ENCODE measurements at regions not wholly inside any gene's neighbourhood (a gene's known extent, or its start where the extent isn't known, plus 50 kb on each side); places are given as distances from the start of the nearest gene placed in this dataset.

DNA sequence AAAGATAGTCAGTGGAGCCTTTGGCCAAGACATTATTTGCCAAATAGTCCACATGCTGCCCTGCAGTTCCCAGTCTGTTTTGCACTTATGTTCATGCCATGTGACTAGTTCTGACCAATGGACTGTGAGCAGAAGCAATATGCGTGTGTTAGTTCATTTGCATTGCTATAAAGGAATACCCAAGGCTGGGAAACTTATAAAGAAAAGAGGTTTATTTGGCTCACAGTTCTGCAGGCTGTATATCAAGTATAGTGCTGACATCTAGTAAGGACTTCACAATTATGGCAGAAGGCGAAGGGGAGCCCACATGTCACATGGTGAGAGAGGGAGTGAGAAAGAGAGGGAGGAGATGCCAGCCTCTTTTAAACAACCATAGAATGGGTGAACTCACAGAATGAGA is 193.3 kb downstream of the PTPRU start:
- H3K27me3 Mint-ChIP-seq = peaks cover 41% of the 10 kb centered on the region
- no peak overlapping the region for H3K27ac Mint-ChIP-seq (ENCODE audit: low read depth)
- H3K4me3 Mint-ChIP-seq = no peak overlapping the region
- no peaks in the 10 kb centered on the region for H3K36me3 Mint-ChIP-seq (ENCODE audit: insufficient read depth)
- no peak for ATAC-seq (replicated peaks; ENCODE audit: extremely low read depth, poor library complexity, severe bottlenecking)
- no peak for DNase-seq (ENCODE audit: low spot score in 2 of 2)
- no peaks in the 10 kb centered on the region for H3K9me3 Mint-ChIP-seq
- no peaks in the 10 kb centered on the region for H3K4me1 Mint-ChIP-seq

DNA sequence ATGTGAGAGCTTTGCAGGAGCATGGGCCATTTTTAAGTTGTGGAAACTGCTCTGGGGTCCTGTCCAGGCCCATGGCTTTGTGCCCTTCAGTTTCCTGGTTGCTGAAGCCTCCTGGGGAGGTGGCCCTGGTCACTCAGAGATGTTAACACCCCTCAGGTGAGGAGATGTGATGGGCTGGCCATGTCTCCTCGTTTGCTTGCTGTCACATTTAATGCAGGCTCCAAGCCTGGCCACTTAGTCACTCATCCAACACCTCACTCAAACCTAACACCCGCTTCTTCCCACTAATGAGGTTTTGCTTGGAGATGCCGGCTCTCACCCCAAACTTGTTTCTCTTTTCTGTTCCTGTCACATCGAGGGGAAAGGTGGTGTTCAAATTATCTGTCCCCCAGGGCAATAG is 192.7 kb downstream of the PTPRU start:
- peaks cover 48% of the 10 kb centered on the region for H3K27me3 Mint-ChIP-seq
- no peaks in the 10 kb centered on the region for H3K9me3 Mint-ChIP-seq
- H3K27ac Mint-ChIP-seq (ENCODE audit: low read depth) = no peak overlapping the region
- no peaks in the 10 kb centered on the region for H3K36me3 Mint-ChIP-seq (ENCODE audit: insufficient read depth)
- no peaks in the 10 kb centered on the region for H3K4me1 Mint-ChIP-seq
- no peak overlapping the region for H3K4me3 Mint-ChIP-seq
- DNase-seq (ENCODE audit: low spot score in 2 of 2) (no peak), ATAC-seq (replicated peaks; ENCODE audit: extremely low read depth, poor library complexity, severe bottlenecking) (no peak)

DNA sequence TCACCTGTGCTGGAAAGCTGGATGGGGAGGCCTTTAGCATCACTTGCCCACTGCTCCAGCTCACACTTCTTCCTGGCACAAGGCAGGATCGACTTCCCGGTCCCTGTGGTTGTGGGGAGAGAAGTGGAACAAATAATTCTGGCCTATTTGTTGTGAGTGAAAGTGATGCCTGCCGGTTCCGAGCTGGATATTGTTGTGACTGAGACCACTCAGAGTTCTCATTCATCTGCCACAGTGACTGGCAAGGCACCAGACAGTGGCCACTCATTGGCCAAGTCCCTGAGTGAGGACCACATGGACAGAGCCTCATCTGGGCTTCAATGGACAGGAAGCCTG is 191.9 kb downstream of the PTPRU start:
- no peaks in the 10 kb centered on the region for H3K9me3 Mint-ChIP-seq
- H3K27ac Mint-ChIP-seq (ENCODE audit: low read depth) = no peak overlapping the region
- no peak for DNase-seq (ENCODE audit: low spot score in 2 of 2)
- H3K36me3 Mint-ChIP-seq (ENCODE audit: insufficient read depth) = no peaks in the 10 kb centered on the region
- ATAC-seq (replicated peaks; ENCODE audit: extremely low read depth, poor library complexity, severe bottlenecking) = no peak
- H3K4me1 Mint-ChIP-seq = no peaks in the 10 kb centered on the region
- no peak overlapping the region for H3K4me3 Mint-ChIP-seq
- peaks cover 55% of the 10 kb centered on the region for H3K27me3 Mint-ChIP-seq

DNA sequence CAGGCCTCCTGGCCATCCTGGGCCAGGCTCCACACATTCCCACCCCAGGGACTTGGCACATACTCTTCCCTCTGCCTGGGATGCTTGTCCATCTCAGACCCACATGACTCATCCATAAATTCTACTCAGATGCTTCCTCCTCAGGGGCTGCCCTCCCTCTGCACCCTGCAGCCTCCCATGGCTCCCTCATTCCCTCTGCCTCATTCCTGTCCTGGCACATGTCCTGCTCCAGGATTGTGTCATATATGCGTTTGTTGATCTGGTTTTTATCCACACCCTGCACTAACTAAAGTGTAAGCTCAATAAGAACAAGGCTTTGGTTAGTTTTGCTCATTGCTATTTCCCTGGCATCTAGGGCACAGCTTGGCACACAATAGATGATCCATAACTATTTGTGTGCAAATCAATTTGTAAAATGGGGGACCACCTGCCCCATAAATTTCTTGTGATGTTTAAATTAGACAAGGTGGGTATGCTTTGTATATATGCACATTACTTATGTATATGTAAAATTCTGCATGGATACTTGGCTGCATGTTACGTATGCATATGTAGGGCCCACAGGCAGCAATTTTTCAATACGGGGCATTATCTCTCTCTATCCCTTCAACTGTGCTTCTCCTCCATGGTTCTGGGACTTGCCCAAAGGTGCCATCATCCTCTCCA is 191.4 kb downstream of the PTPRU start:
- ATAC-seq (replicated peaks; ENCODE audit: extremely low read depth, poor library complexity, severe bottlenecking) (no peak), DNase-seq (ENCODE audit: low spot score in 2 of 2) (no peak)
- Mint-ChIP-seq H3K9me3 (no peaks in the 10 kb centered on the region), H3K4me3 (no peak overlapping the region), H3K4me1 (no peaks in the 10 kb centered on the region), H3K36me3 (ENCODE audit: insufficient read depth) (no peaks in the 10 kb centered on the region), H3K27me3 (peaks cover 58% of the 10 kb centered on the region), H3K27ac (ENCODE audit: low read depth) (no peak overlapping the region)

DNA sequence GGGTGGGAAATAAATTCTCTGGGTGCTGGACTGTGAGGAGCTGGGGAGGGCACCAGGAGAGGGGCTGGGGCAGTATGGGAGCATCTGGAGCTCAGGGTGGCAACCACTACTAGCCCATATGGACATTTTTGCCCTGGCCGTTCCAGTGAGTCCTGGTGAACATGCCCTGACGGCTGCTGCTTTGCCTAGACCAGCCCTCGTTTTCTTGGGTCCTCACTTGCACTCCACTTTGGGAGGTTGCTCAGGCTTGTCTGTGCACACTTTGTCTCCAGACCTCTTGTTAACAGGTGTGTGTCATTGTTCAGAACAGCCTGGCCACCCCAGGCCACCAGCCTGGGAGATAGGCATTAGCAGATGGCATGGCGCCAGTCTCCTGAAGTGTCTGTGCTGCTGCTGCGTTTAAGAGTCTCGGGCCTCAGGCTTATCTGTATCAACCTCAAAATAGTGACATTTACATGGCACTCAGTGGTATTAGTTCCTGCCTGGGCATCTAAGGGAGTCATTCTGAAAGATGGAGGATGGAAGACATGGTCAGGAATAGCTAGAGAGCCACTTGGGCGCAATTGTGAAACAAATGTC is 190.5 kb downstream of the PTPRU start:
- Mint-ChIP-seq H3K27me3 (peaks cover 58% of the 10 kb centered on the region), H3K4me1 (no peaks in the 10 kb centered on the region), H3K27ac (ENCODE audit: low read depth) (no peak overlapping the region), H3K36me3 (ENCODE audit: insufficient read depth) (no peaks in the 10 kb centered on the region), H3K9me3 (no peaks in the 10 kb centered on the region), H3K4me3 (no peak overlapping the region)
- ATAC-seq (replicated peaks; ENCODE audit: extremely low read depth, poor library complexity, severe bottlenecking) (no peak), DNase-seq (ENCODE audit: low spot score in 2 of 2) (no peak)

DNA sequence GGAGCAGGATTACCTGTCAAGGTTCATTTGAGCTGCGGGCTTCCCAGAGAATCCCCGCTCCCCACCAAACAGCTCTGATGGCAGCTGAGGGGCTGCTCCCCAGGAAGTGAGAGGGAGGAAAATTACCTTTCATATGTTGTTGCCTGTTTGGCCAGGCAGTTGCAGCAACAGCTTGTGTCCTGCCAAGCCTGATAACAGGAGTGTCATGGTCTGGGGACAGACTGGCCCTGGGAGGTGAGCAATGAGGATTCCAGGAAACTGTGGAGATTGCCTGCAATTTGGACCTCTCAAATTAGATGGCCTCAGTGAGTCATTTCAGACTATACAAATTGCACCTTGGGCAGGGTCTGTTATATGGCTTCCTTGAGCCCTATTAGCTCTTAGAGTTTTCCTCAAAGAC is 189.3 kb downstream of the PTPRU start:
- ATAC-seq (replicated peaks; ENCODE audit: extremely low read depth, poor library complexity, severe bottlenecking) (no peak), DNase-seq (ENCODE audit: low spot score in 2 of 2) (no peak)
- H3K27ac Mint-ChIP-seq (ENCODE audit: low read depth) = no peak overlapping the region
- H3K9me3 Mint-ChIP-seq = no peaks in the 10 kb centered on the region
- H3K4me3 Mint-ChIP-seq = no peak overlapping the region
- peaks cover 68% of the 10 kb centered on the region for H3K27me3 Mint-ChIP-seq
- H3K36me3 Mint-ChIP-seq (ENCODE audit: insufficient read depth) = no peaks in the 10 kb centered on the region
- H3K4me1 Mint-ChIP-seq = no peaks in the 10 kb centered on the region

DNA sequence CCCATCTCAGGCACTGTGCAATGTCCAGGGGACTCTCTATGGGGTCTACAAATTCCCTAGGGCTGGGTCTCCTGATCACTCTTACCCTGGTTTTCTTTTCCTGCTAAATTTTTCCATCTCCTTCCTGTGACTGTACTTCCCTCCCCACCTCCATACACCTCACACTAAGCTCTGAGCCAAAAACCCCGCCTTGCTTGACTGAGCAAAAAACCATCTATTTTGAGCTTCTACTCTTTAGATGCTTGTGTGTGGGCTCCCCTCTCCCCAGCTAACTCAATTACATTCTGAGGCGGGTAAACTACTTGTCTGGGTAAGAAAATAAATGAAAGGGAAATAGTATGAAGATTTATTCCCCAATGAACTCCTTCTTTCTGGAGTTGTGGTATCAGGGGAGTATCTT is 187.9 kb downstream of the PTPRU start:
- H3K27ac Mint-ChIP-seq (ENCODE audit: low read depth) = no peak overlapping the region
- no peaks in the 10 kb centered on the region for H3K9me3 Mint-ChIP-seq
- no peaks in the 10 kb centered on the region for H3K4me1 Mint-ChIP-seq
- no peak overlapping the region for H3K4me3 Mint-ChIP-seq
- no peaks in the 10 kb centered on the region for H3K36me3 Mint-ChIP-seq (ENCODE audit: insufficient read depth)
- ATAC-seq (replicated peaks; ENCODE audit: extremely low read depth, poor library complexity, severe bottlenecking) (no peak), DNase-seq (ENCODE audit: low spot score in 2 of 2) (no peak)
- peaks cover 73% of the 10 kb centered on the region for H3K27me3 Mint-ChIP-seq

DNA sequence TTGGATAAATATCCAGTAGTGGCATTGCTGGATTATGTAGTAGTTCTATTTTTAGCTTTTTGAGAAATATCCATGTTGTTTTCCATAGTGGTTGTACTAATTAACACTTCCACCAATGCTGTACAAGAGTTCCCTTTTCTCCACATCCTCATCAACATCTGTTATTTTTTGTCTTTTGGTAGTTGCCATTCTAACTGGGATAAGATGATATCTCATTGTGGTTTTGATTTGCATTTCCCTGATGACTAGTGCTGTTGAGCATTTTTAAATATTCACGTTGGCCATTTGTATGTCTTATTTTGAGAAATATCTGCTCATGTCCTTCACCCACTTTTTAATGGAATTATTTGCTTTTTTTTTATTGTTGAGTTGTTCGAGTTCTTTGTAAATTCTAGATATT is 183.9 kb downstream of the PTPRU start:
- Mint-ChIP-seq H3K27me3 (peaks cover 82% of the 10 kb centered on the region), H3K4me3 (no peak overlapping the region), H3K9me3 (no peaks in the 10 kb centered on the region), H3K4me1 (no peaks in the 10 kb centered on the region), H3K27ac (ENCODE audit: low read depth) (no peak overlapping the region), H3K36me3 (ENCODE audit: insufficient read depth) (no peaks in the 10 kb centered on the region)
- ATAC-seq (replicated peaks; ENCODE audit: extremely low read depth, poor library complexity, severe bottlenecking) = no peak
- no peak for DNase-seq (ENCODE audit: low spot score in 2 of 2)

DNA sequence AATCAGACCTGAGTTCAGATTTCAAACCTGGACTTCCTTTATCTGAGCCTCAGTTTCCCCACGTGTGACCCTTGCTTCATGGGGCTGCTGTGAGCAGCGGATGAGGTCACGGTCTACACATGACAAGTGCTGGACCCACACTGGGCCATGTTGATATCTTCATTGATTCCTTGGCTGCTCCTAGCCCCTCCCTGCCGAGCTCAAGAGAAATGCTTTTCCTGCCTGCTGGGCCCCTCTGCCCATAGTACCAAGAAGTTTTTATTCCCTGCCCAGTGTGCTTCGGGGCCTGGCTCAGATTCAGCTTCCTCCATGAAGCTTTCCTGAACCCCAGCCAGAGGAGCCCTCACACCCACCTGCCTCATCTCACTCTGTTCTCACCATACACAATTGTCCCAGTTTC is 181.6 kb downstream of the PTPRU start:
- H3K36me3 Mint-ChIP-seq (ENCODE audit: insufficient read depth) = no peaks in the 10 kb centered on the region
- no peak for DNase-seq (ENCODE audit: low spot score in 2 of 2)
- no peaks in the 10 kb centered on the region for H3K4me1 Mint-ChIP-seq
- H3K9me3 Mint-ChIP-seq = no peaks in the 10 kb centered on the region
- no peak overlapping the region for H3K4me3 Mint-ChIP-seq
- no peak overlapping the region for H3K27ac Mint-ChIP-seq (ENCODE audit: low read depth)
- H3K27me3 Mint-ChIP-seq = peaks cover 79% of the 10 kb centered on the region
- no peak for ATAC-seq (replicated peaks; ENCODE audit: extremely low read depth, poor library complexity, severe bottlenecking)

DNA sequence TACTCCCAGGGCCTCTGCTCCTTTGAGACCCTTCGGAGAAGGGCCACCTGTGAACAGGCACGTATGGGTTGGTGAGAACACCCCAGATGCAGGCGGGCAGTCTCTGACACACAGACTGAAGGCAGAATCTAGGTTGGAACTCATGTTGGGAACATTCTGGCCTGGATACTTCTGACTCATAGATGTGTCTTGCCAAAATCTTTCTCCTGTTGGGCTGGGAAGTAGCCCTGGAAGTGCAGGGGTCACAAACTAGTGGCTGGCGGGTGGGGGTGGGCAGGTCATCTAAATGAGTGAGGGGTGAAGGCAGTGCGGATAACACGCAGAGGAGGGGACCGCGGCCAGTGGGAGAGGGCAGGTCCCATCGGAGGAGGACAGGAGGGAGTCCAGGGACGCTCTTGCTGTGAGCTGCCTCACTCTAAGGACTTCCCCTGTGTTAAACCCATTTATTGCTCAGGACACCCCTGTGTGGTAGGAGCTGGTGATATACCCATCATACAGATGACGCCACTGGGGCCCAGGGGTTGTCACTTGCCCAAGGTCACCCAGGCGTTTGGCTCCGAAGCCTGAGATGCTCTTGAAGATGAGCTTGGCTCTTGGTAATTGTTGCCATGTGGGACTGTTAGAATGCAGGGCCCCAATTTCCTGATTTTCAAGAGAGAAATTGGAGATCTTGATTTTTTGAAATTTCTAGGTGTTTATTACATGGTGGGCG is 181.0 kb downstream of the PTPRU start:
- DNase-seq (ENCODE audit: low spot score in 2 of 2) (no peak), ATAC-seq (replicated peaks; ENCODE audit: extremely low read depth, poor library complexity, severe bottlenecking) (no peak)
- Mint-ChIP-seq H3K4me1 (no peaks in the 10 kb centered on the region), H3K9me3 (no peaks in the 10 kb centered on the region), H3K36me3 (ENCODE audit: insufficient read depth) (no peaks in the 10 kb centered on the region), H3K27me3 (peaks cover 78% of the 10 kb centered on the region), H3K4me3 (no peak overlapping the region), H3K27ac (ENCODE audit: low read depth) (no peak overlapping the region)

DNA sequence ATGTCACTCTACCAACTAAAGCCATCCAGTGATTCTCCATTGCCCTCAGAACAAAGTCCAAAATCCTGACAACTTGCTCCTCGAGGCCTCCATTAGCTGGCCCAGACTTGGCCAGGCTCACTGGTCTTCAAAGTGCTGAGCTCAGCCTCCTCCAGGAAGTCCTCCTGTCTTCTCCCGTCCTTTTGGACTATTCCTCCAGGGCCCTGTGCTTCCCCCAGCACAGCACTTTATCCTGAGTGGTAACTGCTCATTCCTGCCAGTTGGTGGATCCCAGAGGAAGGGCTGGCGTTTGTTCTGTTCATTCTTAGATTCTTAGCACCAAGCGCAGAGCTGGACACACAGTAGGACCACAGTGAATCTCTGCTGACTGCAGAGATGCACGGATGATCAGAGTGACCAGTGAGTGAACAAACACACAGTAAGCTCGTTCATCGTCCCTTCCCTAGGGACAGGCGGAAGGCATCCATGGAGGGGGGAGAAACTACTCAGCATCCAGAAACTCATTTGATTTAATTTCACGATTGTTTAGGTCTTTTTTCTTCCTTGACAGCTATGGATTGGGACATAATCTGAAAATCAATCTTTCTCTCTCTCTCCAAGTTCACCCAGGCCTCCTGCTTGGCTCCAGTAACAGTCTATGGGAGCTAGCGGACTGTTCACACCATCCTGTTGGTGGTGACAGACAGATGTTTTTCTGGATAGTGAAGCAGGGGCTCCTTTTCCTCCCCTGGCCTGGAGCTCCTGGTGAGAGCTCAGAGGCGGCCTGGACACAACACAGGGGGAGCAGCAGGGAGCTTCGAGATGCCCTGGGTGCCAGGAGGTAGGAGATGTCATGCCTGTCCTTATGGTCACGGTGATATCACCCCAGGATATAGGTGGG is 180.2 kb downstream of the PTPRU start:
- Mint-ChIP-seq H3K27ac (ENCODE audit: low read depth) (no peak overlapping the region), H3K4me1 (no peaks in the 10 kb centered on the region), H3K9me3 (no peaks in the 10 kb centered on the region), H3K27me3 (peaks cover 73% of the 10 kb centered on the region), H3K36me3 (ENCODE audit: insufficient read depth) (no peaks in the 10 kb centered on the region), H3K4me3 (no peak overlapping the region)
- no peak for ATAC-seq (replicated peaks; ENCODE audit: extremely low read depth, poor library complexity, severe bottlenecking)
- DNase-seq (ENCODE audit: low spot score in 2 of 2) = no peak

DNA sequence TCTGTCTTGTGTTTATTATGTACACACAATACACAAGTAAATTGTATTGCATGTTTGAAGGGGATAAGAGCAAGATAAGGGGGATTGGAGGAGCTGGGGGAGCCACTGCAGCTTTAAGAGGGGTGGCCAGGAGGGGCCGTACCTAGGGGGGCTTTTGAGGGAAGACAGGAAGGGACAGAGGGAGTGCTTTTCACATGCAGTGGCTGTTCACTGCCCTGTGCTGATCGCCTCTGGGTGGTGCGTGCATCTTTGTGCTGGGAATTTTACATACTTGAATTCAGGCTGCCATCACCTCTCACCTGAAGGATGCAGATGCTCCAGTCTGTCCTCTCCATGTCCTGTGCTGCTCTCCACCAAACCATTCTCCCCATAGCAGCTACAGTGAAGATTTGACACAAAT is 179.5 kb downstream of the PTPRU start:
- Mint-ChIP-seq H3K36me3 (ENCODE audit: insufficient read depth) (no peaks in the 10 kb centered on the region), H3K27ac (ENCODE audit: low read depth) (no peak overlapping the region), H3K4me1 (no peaks in the 10 kb centered on the region), H3K27me3 (peaks cover 71% of the 10 kb centered on the region), H3K4me3 (no peak overlapping the region), H3K9me3 (no peaks in the 10 kb centered on the region)
- ATAC-seq (replicated peaks; ENCODE audit: extremely low read depth, poor library complexity, severe bottlenecking) (no peak), DNase-seq (ENCODE audit: low spot score in 2 of 2) (no peak)
